ENCODE measurements at regions not wholly inside any gene's neighbourhood (a gene's known extent, or its start where the extent isn't known, plus 50 kb on each side); places are given as distances from the start of the nearest gene placed in this dataset.
"Not testable (repeated sequence)": the region's sequence is repeated elsewhere in the genome, so short reads cannot be mapped to it uniquely, and the experiment has no call there.

- DNase-seq = no peak
These were observed 252.6 kb upstream of the ANKRD30A start for GRCh38 chr10:36872702-36873393.

GRCh38 chr10:36840788-36841187, 284.6 kb upstream of the ANKRD30A start:
- DNase-seq = no peak

- DNase-seq = no peak
These were observed 288.0 kb upstream of the ANKRD30A start for GRCh38 chr10:36837416-36837815.

- no peak for DNase-seq
These were observed 305.6 kb upstream of the ANKRD30A start for GRCh38 chr10:36819781-36820180.

GRCh38 chr10:36817898-36818297, 307.5 kb upstream of the ANKRD30A start:
- DNase-seq = no peak

- DNase-seq = no peak
These were observed 316.6 kb upstream of the ANKRD30A start for GRCh38 chr10:36808625-36809362.

GRCh38 chr10:36803229-36803628, 322.2 kb upstream of the ANKRD30A start:
- no peak for DNase-seq

GRCh38 chr10:36802490-36803153, 322.8 kb upstream of the ANKRD30A start:
- DNase-seq = no peak

- DNase-seq = no peak
These were observed 323.7 kb upstream of the ANKRD30A start for GRCh38 chr10:36801660-36802059.

GRCh38 chr10:36794981-36795380, 330.4 kb upstream of the ANKRD30A start:
- no peak for DNase-seq

GRCh38 chr10:36789974-36790373, 335.4 kb upstream of the ANKRD30A start:
- no peak for DNase-seq

- no peak for DNase-seq
These were observed 337.2 kb upstream of the ANKRD30A start for GRCh38 chr10:36788152-36788551.

GRCh38 chr10:36783400-36783799, 342.0 kb upstream of the ANKRD30A start:
- no peak for DNase-seq

- no peak for DNase-seq
These were observed 343.8 kb upstream of the ANKRD30A start for GRCh38 chr10:36781570-36781969.

- DNase-seq = no peak
These were observed 345.2 kb upstream of the ANKRD30A start for GRCh38 chr10:36780158-36780557.

- DNase-seq = peak; percentile 0
These were observed 346.1 kb upstream of the ANKRD30A start for GRCh38 chr10:36779238-36779846.

- DNase-seq = no peak
These were observed 346.7 kb upstream of the ANKRD30A start for GRCh38 chr10:36778651-36779050.

GRCh38 chr10:36773652-36774051, 351.7 kb upstream of the ANKRD30A start:
- no peak for DNase-seq

- no peak for DNase-seq
These were observed 353.7 kb upstream of the ANKRD30A start for GRCh38 chr10:36771725-36772124.

GRCh38 chr10:36769741-36770140, 355.7 kb upstream of the ANKRD30A start:
- DNase-seq = not testable (repeated sequence)

GRCh38 chr10:36766940-36767339, 358.5 kb upstream of the ANKRD30A start:
- no peak for DNase-seq

GRCh38 chr10:36766415-36766810, 359.0 kb upstream of the ANKRD30A start:
- no peak for DNase-seq

- no peak for DNase-seq
These were observed 359.5 kb upstream of the ANKRD30A start for GRCh38 chr10:36765782-36766414.
